Skeletal muscle tissue (tissue), 3 donors: ENCODE measurements at regions not wholly inside any gene's neighbourhood (a gene's known extent, or its start where the extent isn't known, plus 50 kb on each side); places are given as distances from the start of the nearest gene placed in this dataset.

ENCODE experiments used
- H3K27ac ChIP-seq: one replicate; pipeline ENCODE4 v1.7.0; 2013; ENCODE audit warnings: mild to moderate bottlenecking, low read depth, low read length, inconsistent platforms
- H3K27me3 ChIP-seq, 3 donors: one replicate each; pipeline ENCODE4 v1.7.0; 2013; ENCODE audit warnings: low read length in 3 of 3; ENCODE audit not compliant: control insufficient read depth in 3 of 3, insufficient read depth in 3 of 3
- H3K36me3 ChIP-seq, 3 donors: one replicate each; pipeline ENCODE4 v1.7.0; 2013; ENCODE audit warnings: low read length in 3 of 3; ENCODE audit not compliant: control insufficient read depth in 3 of 3, insufficient read depth in 3 of 3
- H3K4me1 ChIP-seq, 3 donors: one replicate each; pipeline ENCODE4 v1.7.0; 2013; ENCODE audit warnings: low read length in 3 of 3, mild to moderate bottlenecking in 3 of 3; ENCODE audit not compliant: control insufficient read depth in 3 of 3, insufficient read depth in 3 of 3
- H3K4me3 ChIP-seq, 3 donors: one replicate each; pipeline ENCODE4 v1.7.0; 2013; ENCODE audit warnings: low read length in 3 of 3
- H3K9ac ChIP-seq, 3 donors: one replicate each; pipeline ENCODE4 v1.7.0; 2013; ENCODE audit warnings: low read length in 3 of 3, mild to moderate bottlenecking in 3 of 3, moderate library complexity in 2 of 3, low read depth in 1 of 3
- H3K9me3 ChIP-seq, 3 donors: one replicate each; pipeline ENCODE4 v1.7.0; 2013; ENCODE audit warnings: low read length in 3 of 3; ENCODE audit not compliant: control insufficient read depth in 3 of 3
- donor health status: Osteomylitis.

DNA sequence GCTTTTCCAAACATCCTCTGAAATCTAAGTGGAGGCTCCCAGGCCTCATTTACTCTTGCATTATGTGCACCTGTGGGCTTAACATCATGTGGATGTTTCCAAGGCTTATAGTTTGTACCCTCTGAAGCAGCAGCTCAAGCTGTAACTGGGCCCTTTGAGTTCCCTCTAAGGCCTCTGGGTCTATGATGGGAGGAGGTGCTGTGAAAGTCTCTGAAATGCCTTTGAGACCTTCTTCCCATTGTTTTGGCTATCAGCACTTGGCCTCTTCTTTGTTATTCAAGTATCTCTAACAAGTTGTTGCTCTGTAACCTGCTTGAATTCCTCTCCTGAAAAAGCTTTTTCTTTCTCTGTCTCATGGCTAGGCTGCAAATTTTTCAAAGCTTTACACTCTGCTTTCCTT is 58.1 kb upstream of the MYT1L start:
- Histone ChIP-seq H3K9me3 (no peaks in the 10 kb centered on the region), H3K4me3 (no peak overlapping the region), H3K27ac (no peak overlapping the region), H3K9ac (no peak overlapping the region), H3K27me3 (no peaks in the 10 kb centered on the region), H3K36me3 (no peaks in the 10 kb centered on the region), H3K4me1 (no peaks in the 10 kb centered on the region)
